ENCODE measurements at regions not wholly inside any gene's neighbourhood (a gene's known extent, or its start where the extent isn't known, plus 50 kb on each side); places are given as distances from the start of the nearest gene placed in this dataset.
A peak's percentile ranks its signal among the peaks of the same experiment; 100 is the strongest.
"Not testable (repeated sequence)": the region's sequence is repeated elsewhere in the genome, so short reads cannot be mapped to it uniquely, and the experiment has no call there.

DNA sequence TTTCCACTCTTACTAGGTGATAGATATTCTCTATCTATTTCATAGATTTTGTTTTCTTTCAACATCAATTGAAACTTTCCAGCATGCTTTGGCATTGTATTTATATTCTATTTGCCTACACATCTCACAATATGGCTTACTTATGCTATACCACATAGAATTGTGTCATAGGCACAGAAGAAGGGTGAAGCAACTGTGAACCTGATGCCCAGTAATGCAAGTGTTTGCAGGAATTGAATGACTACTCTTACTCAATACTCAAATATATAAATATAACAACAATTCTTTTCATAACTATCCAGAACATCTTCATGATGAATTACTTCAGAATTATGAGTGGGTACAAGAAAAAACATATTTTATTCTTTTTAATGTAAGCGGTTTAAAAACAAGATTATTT lies 165.9 kb downstream of the PTBP2 start:
- no peak for DNase-seq (ENCODE audit: low read depth)
- no peak overlapping the region for H3K4me3 ChIP-seq (ENCODE audit: control insufficient read depth, low read depth, low read length)
- TF ChIP-seq, protein P1, sequence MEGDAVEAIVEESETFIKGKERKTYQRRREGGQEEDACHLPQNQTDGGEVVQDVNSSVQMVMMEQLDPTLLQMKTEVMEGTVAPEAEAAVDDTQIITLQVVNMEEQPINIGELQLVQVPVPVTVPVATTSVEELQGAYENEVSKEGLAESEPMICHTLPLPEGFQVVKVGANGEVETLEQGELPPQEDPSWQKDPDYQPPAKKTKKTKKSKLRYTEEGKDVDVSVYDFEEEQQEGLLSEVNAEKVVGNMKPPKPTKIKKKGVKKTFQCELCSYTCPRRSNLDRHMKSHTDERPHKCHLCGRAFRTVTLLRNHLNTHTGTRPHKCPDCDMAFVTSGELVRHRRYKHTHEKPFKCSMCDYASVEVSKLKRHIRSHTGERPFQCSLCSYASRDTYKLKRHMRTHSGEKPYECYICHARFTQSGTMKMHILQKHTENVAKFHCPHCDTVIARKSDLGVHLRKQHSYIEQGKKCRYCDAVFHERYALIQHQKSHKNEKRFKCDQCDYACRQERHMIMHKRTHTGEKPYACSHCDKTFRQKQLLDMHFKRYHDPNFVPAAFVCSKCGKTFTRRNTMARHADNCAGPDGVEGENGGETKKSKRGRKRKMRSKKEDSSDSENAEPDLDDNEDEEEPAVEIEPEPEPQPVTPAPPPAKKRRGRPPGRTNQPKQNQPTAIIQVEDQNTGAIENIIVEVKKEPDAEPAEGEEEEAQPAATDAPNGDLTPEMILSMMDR (IDR thresholded peaks at IDR 0.05; ENCODE audit: control insufficient read depth, insufficient read depth, low read depth, low read length, missing control alignments): no peak

- DNase-seq (ENCODE audit: low read depth): no peak
- no peak overlapping the region for H3K4me3 ChIP-seq (ENCODE audit: control insufficient read depth, low read depth, low read length)
- TF ChIP-seq, protein P1 (IDR thresholded peaks at IDR 0.05; ENCODE audit: control insufficient read depth, insufficient read depth, low read depth, low read length, missing control alignments): no peak
Measured at GRCh38 chr1:96901783-96902363, 180.3 kb downstream of the PTBP2 start.

GRCh38 chr1:96912248-96912647 lies 190.7 kb downstream of the PTBP2 start:
- DNase-seq (ENCODE audit: low read depth): no peak
- TF ChIP-seq, protein P1 (IDR thresholded peaks at IDR 0.05; ENCODE audit: control insufficient read depth, insufficient read depth, low read depth, low read length, missing control alignments): no peak
- H3K4me3 ChIP-seq (ENCODE audit: control insufficient read depth, low read depth, low read length): no peak overlapping the region

DNA sequence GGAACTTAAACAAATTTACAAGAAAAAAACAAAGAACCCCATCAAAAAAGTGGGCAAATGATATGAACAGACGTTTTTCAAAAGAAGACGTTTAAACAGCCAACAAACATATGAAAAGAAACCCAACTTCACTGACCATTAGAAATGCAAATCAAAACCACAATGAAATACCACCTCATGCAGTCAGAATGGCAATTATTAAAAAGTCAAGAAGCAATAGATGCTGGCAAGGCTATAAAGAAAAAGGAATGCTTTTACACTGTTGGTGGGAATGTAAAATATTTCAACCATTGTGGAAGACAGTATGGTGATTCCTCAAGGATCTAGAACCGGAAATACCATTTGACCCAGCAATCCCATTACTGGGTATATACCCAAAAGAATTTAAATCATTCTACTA lies 194.1 kb downstream of the PTBP2 start:
- not testable (repeated sequence) for H3K4me3 ChIP-seq (ENCODE audit: control insufficient read depth, low read depth, low read length)
- DNase-seq (ENCODE audit: low read depth): peak; percentile 21

DNA sequence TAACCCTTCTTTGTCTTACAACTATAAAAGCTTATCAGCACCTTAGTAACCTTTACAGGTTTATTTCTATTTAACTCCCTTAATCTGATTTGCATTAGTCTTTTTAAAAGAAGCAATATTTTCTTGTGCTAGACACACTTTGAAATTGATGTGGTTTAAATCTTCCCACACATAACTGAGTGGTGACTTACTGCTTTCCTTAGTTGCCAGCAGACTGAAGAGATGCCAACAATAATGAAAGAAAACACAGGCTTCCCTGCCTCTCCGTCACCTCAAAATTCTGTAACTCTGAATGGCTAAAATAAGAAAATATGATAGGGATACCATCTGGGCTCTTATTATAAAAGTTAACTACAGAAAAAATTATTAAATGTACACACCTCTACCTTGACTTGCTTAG lies 196.8 kb downstream of the PTBP2 start:
- TF ChIP-seq, protein P1 (IDR thresholded peaks at IDR 0.05; ENCODE audit: control insufficient read depth, insufficient read depth, low read depth, low read length, missing control alignments): no peak
- no peak overlapping the region for H3K4me3 ChIP-seq (ENCODE audit: control insufficient read depth, low read depth, low read length)
- peak; percentile 55 for DNase-seq (ENCODE audit: low read depth)

DNA sequence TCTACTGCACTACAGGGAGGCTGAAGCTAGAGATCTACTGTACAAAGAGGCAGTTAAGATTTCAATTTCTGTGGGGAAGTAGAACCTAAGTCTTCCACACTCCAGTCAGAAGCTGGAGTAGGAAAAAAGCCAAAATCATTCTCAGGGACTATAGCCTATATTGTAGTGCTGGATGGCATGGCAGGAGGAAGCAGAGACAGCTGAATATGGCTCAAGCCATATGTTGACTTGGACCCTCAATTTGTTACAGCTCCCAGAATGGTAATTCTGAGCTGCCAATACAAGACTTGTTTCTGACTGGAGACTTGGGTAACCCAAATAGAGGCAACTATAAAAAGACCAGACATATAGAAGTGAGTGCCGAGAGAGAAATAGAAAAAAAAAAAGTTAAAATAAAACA lies 200.6 kb downstream of the PTBP2 start:
- no peak for DNase-seq (ENCODE audit: low read depth)
- TF ChIP-seq, protein P1 (IDR thresholded peaks at IDR 0.05; ENCODE audit: control insufficient read depth, insufficient read depth, low read depth, low read length, missing control alignments): no peak
- H3K4me3 ChIP-seq (ENCODE audit: control insufficient read depth, low read depth, low read length): no peak overlapping the region

DNA sequence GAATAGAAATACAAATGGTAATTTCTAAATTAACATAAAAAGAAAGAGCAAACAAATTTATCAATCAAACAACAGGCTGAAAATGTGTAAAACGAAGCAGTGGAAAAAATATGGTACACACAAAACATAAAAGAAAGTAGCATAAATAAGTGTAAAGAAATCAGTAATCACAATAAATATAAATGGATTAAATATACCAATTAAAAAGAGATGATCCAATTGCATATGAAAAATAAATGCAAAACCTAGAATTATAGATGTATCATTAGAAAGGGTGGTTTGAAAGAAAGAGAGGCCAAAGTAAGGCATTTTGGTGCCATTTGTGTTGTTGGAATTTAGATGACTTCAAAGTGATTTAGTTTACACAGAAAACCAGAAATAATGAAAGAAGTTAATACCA lies 202.2 kb downstream of the PTBP2 start:
- TF ChIP-seq, protein P1 (IDR thresholded peaks at IDR 0.05; ENCODE audit: control insufficient read depth, insufficient read depth, low read depth, low read length, missing control alignments): no peak
- DNase-seq (ENCODE audit: low read depth): no peak
- no peak overlapping the region for H3K4me3 ChIP-seq (ENCODE audit: control insufficient read depth, low read depth, low read length)

Measured in AG09309 (cell line).